ENCODE measurements at regions not wholly inside any gene's neighbourhood (a gene's known extent, or its start where the extent isn't known, plus 50 kb on each side); places are given as distances from the start of the nearest gene placed in this dataset.

GRCh38 chr1:24995140-24995539 lies 65.1 kb upstream of the RUNX3 start:
- no peak overlapping the region for H3K4me3 ChIP-seq (ENCODE audit: low read depth, low read length)
- TF ChIP-seq CTCF (IDR thresholded peaks at IDR 0.05; ENCODE audit: insufficient read depth, low read length) = no peak
- no peak for DNase-seq (ENCODE audit: low read depth)

- H3K4me3 ChIP-seq (ENCODE audit: low read depth, low read length) = no peak overlapping the region
- no peak for DNase-seq (ENCODE audit: low read depth)
- no peak for TF ChIP-seq CTCF (IDR thresholded peaks at IDR 0.05; ENCODE audit: insufficient read depth, low read length)
Observed at GRCh38 chr1:24993871-24994580, 64.0 kb upstream of the RUNX3 start.

GRCh38 chr1:24992761-24993211 lies 62.7 kb upstream of the RUNX3 start:
- no peak overlapping the region for H3K4me3 ChIP-seq (ENCODE audit: low read depth, low read length)
- DNase-seq (ENCODE audit: low read depth) = no peak
- TF ChIP-seq CTCF (IDR thresholded peaks at IDR 0.05; ENCODE audit: insufficient read depth, low read length) = no peak

- no peak for TF ChIP-seq CTCF (IDR thresholded peaks at IDR 0.05; ENCODE audit: insufficient read depth, low read length)
- no peak overlapping the region for H3K4me3 ChIP-seq (ENCODE audit: low read depth, low read length)
- no peak for DNase-seq (ENCODE audit: low read depth)
Observed at GRCh38 chr1:24992124-24992760, 62.2 kb upstream of the RUNX3 start.

GRCh38 chr1:24991697-24992096 lies 61.6 kb upstream of the RUNX3 start:
- no peak overlapping the region for H3K4me3 ChIP-seq (ENCODE audit: low read depth, low read length)
- no peak for TF ChIP-seq CTCF (IDR thresholded peaks at IDR 0.05; ENCODE audit: insufficient read depth, low read length)
- DNase-seq (ENCODE audit: low read depth) = no peak

- no peak overlapping the region for H3K4me3 ChIP-seq (ENCODE audit: low read depth, low read length)
- TF ChIP-seq CTCF (IDR thresholded peaks at IDR 0.05; ENCODE audit: insufficient read depth, low read length) = no peak
- DNase-seq (ENCODE audit: low read depth) = no peak
Observed at GRCh38 chr1:24990779-24991641, 60.9 kb upstream of the RUNX3 start.

Measured in fibroblast of the aortic adventitia (primary cell).